ENCODE measurements at regions not wholly inside any gene's neighbourhood (a gene's known extent, or its start where the extent isn't known, plus 50 kb on each side); places are given as distances from the start of the nearest gene placed in this dataset.

- TF ChIP-seq CTCF (IDR thresholded peaks at IDR 0.05; ENCODE audit: low read length) (no peak), EZH2 (optimal IDR thresholded peaks at IDR 0.05; ENCODE audit: low read depth, low read length) (no peak), EZH2phosphoT487 (IDR thresholded peaks at IDR 0.05; ENCODE audit: low read length) (no peak)
Measured at GRCh38 chr4:106803083-106803482, 233.0 kb downstream of the DKK2 start.

Data from MM.1S (cell line).